Germinal center (tissue), 1 donor: ENCODE measurements at regions not wholly inside any gene's neighbourhood (a gene's known extent, or its start where the extent isn't known, plus 50 kb on each side); places are given as distances from the start of the nearest gene placed in this dataset.
A peak's percentile ranks its signal among the peaks of the same experiment; 100 is the strongest.
"Not testable (repeated sequence)": the region's sequence is repeated elsewhere in the genome, so short reads cannot be mapped to it uniquely, and the experiment has no call there.

Source experiments
- DNase-seq: peaks from one replicate; pipeline ENCODE4 v3.0.0; 2012; ENCODE audit warnings: mixed read lengths, low spot score

- DNase-seq, result no peak
Observed at GRCh38 chrX:55142206-55142918, 53.5 kb downstream of the PAGE2 start.

GRCh38 chrX:55142919-55143310, 54.1 kb downstream of the PAGE2 start:
- no peak for DNase-seq

GRCh38 chrX:55143621-55144020, 54.8 kb downstream of the PAGE2 start:
- DNase-seq, result no peak

- no peak for DNase-seq
Observed at GRCh38 chrX:55144697-55145096, 55.9 kb downstream of the PAGE2 start.

- DNase-seq, result no peak
Observed at GRCh38 chrX:55149242-55149641, 60.4 kb downstream of the PAGE2 start.

- no peak for DNase-seq
Observed at GRCh38 chrX:55151199-55151598, 62.4 kb downstream of the PAGE2 start.

- no peak for DNase-seq
Observed at GRCh38 chrX:55159551-55159950, 60.6 kb upstream of the PAGE5 start.

GRCh38 chrX:55160685-55161552, 59.2 kb upstream of the PAGE5 start:
- DNase-seq, result peak; percentile 67

- no peak for DNase-seq
Observed at GRCh38 chrX:55161581-55161980, 58.6 kb upstream of the PAGE5 start.

- no peak for DNase-seq
Observed at GRCh38 chrX:55163171-55163570, 57.0 kb upstream of the PAGE5 start.

GRCh38 chrX:55165026-55165425, 55.1 kb upstream of the PAGE5 start:
- DNase-seq, result not testable (repeated sequence)

GRCh38 chrX:55167124-55167803, 52.9 kb upstream of the PAGE5 start:
- DNase-seq, result no peak

- DNase-seq, result no peak
Observed at GRCh38 chrX:55167901-55168300, 52.2 kb upstream of the PAGE5 start.

- DNase-seq, result peak; percentile 50
Observed at GRCh38 chrX:55169782-55170181, 50.4 kb upstream of the PAGE5 start.
